K562 (cell line): ENCODE measurements at regions not wholly inside any gene's neighbourhood (a gene's known extent, or its start where the extent isn't known, plus 50 kb on each side); places are given as distances from the start of the nearest gene placed in this dataset.

Experiments used
- NFYB ChIP-seq: IDR thresholded peaks from 2 replicates; pipeline ENCODE4 v1.6.1; 2011; ENCODE audit warnings: mild to moderate bottlenecking, moderate library complexity; ENCODE audit not compliant: insufficient read length; ENCODE audit errors: extremely low read depth
- RBFOX2 ChIP-seq: fragments of 200-400 bp; formaldehyde crosslinking; IDR thresholded peaks from 2 replicates; pipeline ENCODE4 v1.6.1; 2017; ENCODE audit warnings: low read depth, mild to moderate bottlenecking, low read length, moderate library complexity
- SFPQ ChIP-seq: fragments of 200-400 bp; formaldehyde crosslinking; IDR thresholded peaks from 2 replicates; pipeline ENCODE4 v1.6.1; 2017; ENCODE audit warnings: mild to moderate bottlenecking, low read depth, low read length, moderate library complexity
- SRSF3 ChIP-seq: fragments of 200-400 bp; formaldehyde crosslinking; IDR thresholded peaks from 2 replicates; pipeline ENCODE4 v1.6.1; 2016; ENCODE audit warnings: mild to moderate bottlenecking, low read length, moderate library complexity; ENCODE audit not compliant: insufficient read depth
- TCF15 ChIP-seq: fragments of 250-450 bp; sonication (Bioruptor Pico); IDR thresholded peaks from 2 replicates; pipeline ENCODE4 v1.8.0; 2022; ENCODE audit warnings: moderate library complexity, mild to moderate bottlenecking, inconsistent platforms
- ZBTB11 ChIP-seq, 3 experiments: fragments of 200-800 bp in 1 of 3; fragments of 250-450 bp in 1 of 3; fragments of 450-650 bp in 1 of 3; sonication (Bioruptor Pico) in 1 of 3; sonication (Bioruptor generic) in 1 of 3; formaldehyde crosslinking in 1 of 3; IDR thresholded peaks; 2 replicates each; pipeline versions ENCODE4 v1.6.1 to v1.8.0; 2016 to 2022; ENCODE audit warnings: mild to moderate bottlenecking in 2 of 3, missing genetic modification characterization in 2 of 3, missing compliant biosample characterization in 1 of 3, moderate library complexity in 1 of 3
- ZBTB40 ChIP-seq, 2 experiments: fragments of 450-650 bp in 1 of 2; sonication (generic) in 1 of 2; formaldehyde crosslinking in 1 of 2; IDR thresholded peaks; 2 replicates each; pipeline versions ENCODE4 v1.7.1 to v1.9.0; 2016 to 2022; ENCODE audit warnings: inconsistent platforms in 1 of 2, mild to moderate bottlenecking in 1 of 2, missing genetic modification reagents in 1 of 2
- ZBTB9 ChIP-seq: fragments of 450-650 bp; formaldehyde crosslinking; IDR thresholded peaks from 2 replicates; pipeline ENCODE4 v1.4.0; 2020; ENCODE audit warnings: mild to moderate bottlenecking, moderate library complexity

GRCh38 chr21:35622612-35623011, 437.7 kb downstream of the SETD4 start (continued):
- TF ChIP-seq ZBTB40 (IDR thresholded peaks at IDR 0.05) = no peak
- TF ChIP-seq ZBTB40 (CRISPR knock-in tag; IDR thresholded peaks at IDR 0.05) = no peak
- TF ChIP-seq TCF15 = no peak
- TF ChIP-seq NFYB = no peak
- TF ChIP-seq RBFOX2 = no peak
- TF ChIP-seq ZBTB9 (CRISPR knock-in tag) = no peak
- no peak for TF ChIP-seq SRSF3
- no peak for TF ChIP-seq SFPQ
- no peak for TF ChIP-seq ZBTB11 (CRISPR knock-in tag; IDR thresholded peaks at IDR 0.05)
- TF ChIP-seq, all 486 proteins: peak for 0
